GM18858 (cell line): ENCODE measurements at regions not wholly inside any gene's neighbourhood (a gene's known extent, or its start where the extent isn't known, plus 50 kb on each side); places are given as distances from the start of the nearest gene placed in this dataset.

ENCODE experiments used
- ATAC-seq: cut with Tn5 transposase; IDR thresholded peaks from one replicate; pipeline ENCODE4 v1.9.1; 2021; ENCODE audit not compliant: unreplicated experiment

- ATAC-seq = no peak
Measured at GRCh38 chr13:84684048-84684662, 801.9 kb upstream of the SLITRK1 start.

- ATAC-seq = no peak
Measured at GRCh38 chr13:84683448-84683847, 801.2 kb upstream of the SLITRK1 start.

GRCh38 chr13:84677836-84678235 is 795.6 kb upstream of the SLITRK1 start:
- no peak for ATAC-seq

- no peak for ATAC-seq
Measured at GRCh38 chr13:84672616-84673015, 790.3 kb upstream of the SLITRK1 start.

GRCh38 chr13:84670245-84670644 is 788.0 kb upstream of the SLITRK1 start:
- ATAC-seq = no peak

GRCh38 chr13:84668637-84669036 is 786.4 kb upstream of the SLITRK1 start:
- no peak for ATAC-seq

GRCh38 chr13:84662491-84662890 is 780.2 kb upstream of the SLITRK1 start:
- no peak for ATAC-seq

GRCh38 chr13:84661718-84662117 is 779.4 kb upstream of the SLITRK1 start:
- no peak for ATAC-seq

- no peak for ATAC-seq
Measured at GRCh38 chr13:84659359-84659661, 777.0 kb upstream of the SLITRK1 start.

- no peak for ATAC-seq
Measured at GRCh38 chr13:84658491-84659358, 776.5 kb upstream of the SLITRK1 start.

- ATAC-seq = no peak
Measured at GRCh38 chr13:84655677-84656076, 773.4 kb upstream of the SLITRK1 start.

GRCh38 chr13:84654654-84655275 is 772.5 kb upstream of the SLITRK1 start:
- no peak for ATAC-seq

GRCh38 chr13:84653915-84654534 is 771.8 kb upstream of the SLITRK1 start:
- ATAC-seq = no peak

- no peak for ATAC-seq
Measured at GRCh38 chr13:84651705-84652104, 769.4 kb upstream of the SLITRK1 start.

GRCh38 chr13:84651288-84651687 is 769.0 kb upstream of the SLITRK1 start:
- no peak for ATAC-seq

GRCh38 chr13:84649853-84650252 is 767.6 kb upstream of the SLITRK1 start:
- no peak for ATAC-seq

GRCh38 chr13:84648069-84648640 is 765.9 kb upstream of the SLITRK1 start:
- no peak for ATAC-seq

GRCh38 chr13:84646957-84647356 is 764.7 kb upstream of the SLITRK1 start:
- no peak for ATAC-seq

- ATAC-seq = no peak
Measured at GRCh38 chr13:84645196-84646012, 763.1 kb upstream of the SLITRK1 start.

GRCh38 chr13:84641491-84641890 is 759.2 kb upstream of the SLITRK1 start:
- no peak for ATAC-seq

- no peak for ATAC-seq
Measured at GRCh38 chr13:84640691-84641090, 758.4 kb upstream of the SLITRK1 start.
